HFFc6 (cell line): ENCODE measurements at regions not wholly inside any gene's neighbourhood (a gene's known extent, or its start where the extent isn't known, plus 50 kb on each side); places are given as distances from the start of the nearest gene placed in this dataset.

Experiments used
- DNase-seq: peaks from one replicate; pipeline ENCODE4 v3.0.0-alpha.2; 2018
- H3K27ac Mint-ChIP-seq: 2 replicates; pipeline ENCODE4 v1.8.0; 2020; ENCODE audit warnings: mild to moderate bottlenecking, mixed read lengths
- H3K27me3 Mint-ChIP-seq: 2 replicates; pipeline ENCODE4 v1.8.0; 2021; ENCODE audit warnings: mild to moderate bottlenecking, moderate library complexity, mixed read lengths; ENCODE audit not compliant: insufficient read depth
- H3K36me3 Mint-ChIP-seq: 2 replicates; pipeline ENCODE4 v1.8.0; 2021; ENCODE audit warnings: low read depth, mixed read lengths
- H3K4me1 Mint-ChIP-seq: 2 replicates; pipeline ENCODE4 v1.8.0; 2020; ENCODE audit warnings: low read depth, mixed read lengths
- H3K4me3 Mint-ChIP-seq: 2 replicates; pipeline ENCODE4 v1.8.0; 2020; ENCODE audit warnings: mild to moderate bottlenecking, moderate library complexity, mixed read lengths
- H3K9me3 Mint-ChIP-seq: 2 replicates; pipeline ENCODE4 v1.8.0; 2020; ENCODE audit warnings: mild to moderate bottlenecking, mixed read lengths
- TF ChIP-seq, protein P1 (sequence below): fragments of 200-600 bp; sonication (generic); IDR thresholded peaks from 2 replicates; pipeline ENCODE4 v1.5.0; 2021; ENCODE audit warnings: antibody characterized with exemption, mild to moderate bottlenecking

DNA sequence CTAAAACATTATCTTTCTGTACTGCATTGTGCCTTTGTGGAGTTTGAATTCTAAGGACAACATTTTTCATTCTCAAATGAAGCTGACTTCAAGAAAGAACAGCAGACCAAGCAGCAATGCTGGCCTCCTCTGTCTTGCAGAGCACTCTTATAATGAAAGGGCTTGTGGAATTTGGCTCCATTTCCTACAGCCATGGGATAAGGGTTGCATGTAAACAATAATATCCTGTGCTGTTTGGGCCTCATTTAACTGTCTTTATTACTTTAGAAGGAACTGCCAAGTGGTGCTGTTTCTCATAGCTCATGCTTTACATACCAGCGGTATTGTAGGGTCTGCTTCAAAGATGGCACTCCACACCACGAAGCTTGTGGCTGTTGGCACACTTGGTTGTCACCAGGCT is 111.4 kb upstream of the EOLA2 start:
- no peak for DNase-seq
- H3K27ac Mint-ChIP-seq: no peak overlapping the region
- H3K36me3 Mint-ChIP-seq: no peaks in the 10 kb centered on the region
- H3K9me3 Mint-ChIP-seq: no peaks in the 10 kb centered on the region; the same call in 1 of the 2 replicates
- TF ChIP-seq, protein P1, sequence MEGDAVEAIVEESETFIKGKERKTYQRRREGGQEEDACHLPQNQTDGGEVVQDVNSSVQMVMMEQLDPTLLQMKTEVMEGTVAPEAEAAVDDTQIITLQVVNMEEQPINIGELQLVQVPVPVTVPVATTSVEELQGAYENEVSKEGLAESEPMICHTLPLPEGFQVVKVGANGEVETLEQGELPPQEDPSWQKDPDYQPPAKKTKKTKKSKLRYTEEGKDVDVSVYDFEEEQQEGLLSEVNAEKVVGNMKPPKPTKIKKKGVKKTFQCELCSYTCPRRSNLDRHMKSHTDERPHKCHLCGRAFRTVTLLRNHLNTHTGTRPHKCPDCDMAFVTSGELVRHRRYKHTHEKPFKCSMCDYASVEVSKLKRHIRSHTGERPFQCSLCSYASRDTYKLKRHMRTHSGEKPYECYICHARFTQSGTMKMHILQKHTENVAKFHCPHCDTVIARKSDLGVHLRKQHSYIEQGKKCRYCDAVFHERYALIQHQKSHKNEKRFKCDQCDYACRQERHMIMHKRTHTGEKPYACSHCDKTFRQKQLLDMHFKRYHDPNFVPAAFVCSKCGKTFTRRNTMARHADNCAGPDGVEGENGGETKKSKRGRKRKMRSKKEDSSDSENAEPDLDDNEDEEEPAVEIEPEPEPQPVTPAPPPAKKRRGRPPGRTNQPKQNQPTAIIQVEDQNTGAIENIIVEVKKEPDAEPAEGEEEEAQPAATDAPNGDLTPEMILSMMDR: no peak
- peaks cover 33% of the 10 kb centered on the region for H3K4me1 Mint-ChIP-seq
- H3K4me3 Mint-ChIP-seq: no peak overlapping the region
- peaks cover 3% of the 10 kb centered on the region; the same call in 1 of the 2 replicates for H3K27me3 Mint-ChIP-seq

DNA sequence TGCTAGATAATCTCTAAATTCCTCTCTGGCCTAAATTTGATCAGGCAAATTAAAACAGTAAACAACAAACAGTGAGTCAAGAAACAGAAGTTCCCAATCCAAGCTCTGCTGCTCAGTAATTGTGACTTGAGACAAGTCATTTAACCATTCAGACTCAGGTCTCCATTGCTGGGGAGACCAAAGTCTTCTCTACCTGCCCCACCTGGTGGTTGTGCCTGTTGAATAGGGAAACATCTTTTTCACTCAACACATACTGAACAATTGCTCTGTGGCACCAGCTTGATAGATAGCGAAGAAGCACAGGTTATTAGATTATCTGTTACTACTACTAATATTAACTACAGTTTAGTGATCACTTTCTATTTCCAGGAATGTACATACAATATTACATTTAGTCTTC is 112.1 kb upstream of the EOLA2 start:
- H3K36me3 Mint-ChIP-seq: no peaks in the 10 kb centered on the region
- no peak overlapping the region for H3K4me3 Mint-ChIP-seq
- no peak overlapping the region for H3K27ac Mint-ChIP-seq
- TF ChIP-seq, protein P1: no peak
- no peaks in the 10 kb centered on the region; the same call in 1 of the 2 replicates for H3K9me3 Mint-ChIP-seq
- H3K4me1 Mint-ChIP-seq: peaks cover 25% of the 10 kb centered on the region
- H3K27me3 Mint-ChIP-seq: peaks cover 3% of the 10 kb centered on the region; the same call in 1 of the 2 replicates
- DNase-seq: no peak

DNA sequence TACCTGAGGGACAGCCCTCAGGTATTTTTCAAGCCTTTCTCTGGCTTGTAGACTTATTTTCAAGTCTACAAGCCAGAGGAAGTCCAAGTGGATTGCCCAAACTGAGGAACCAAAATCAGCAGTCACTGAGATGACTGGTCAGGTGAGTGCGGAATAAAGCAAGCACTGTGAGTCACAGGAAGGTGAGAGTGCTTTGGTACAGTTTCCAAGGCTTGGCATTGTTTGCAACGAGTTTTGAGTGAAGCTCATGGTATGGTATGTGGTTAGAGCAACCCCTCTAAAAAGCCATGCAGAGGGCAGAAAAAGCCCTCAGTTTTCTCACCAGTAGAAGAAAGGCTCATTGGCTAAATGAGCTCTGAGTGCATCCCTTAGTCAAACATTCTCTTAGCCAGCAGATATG is 112.8 kb upstream of the EOLA2 start:
- no peak overlapping the region for H3K4me3 Mint-ChIP-seq
- no peak for DNase-seq
- peaks cover 18% of the 10 kb centered on the region for H3K4me1 Mint-ChIP-seq
- TF ChIP-seq, protein P1: no peak
- no peak overlapping the region for H3K27ac Mint-ChIP-seq
- peaks cover 3% of the 10 kb centered on the region; the same call in 1 of the 2 replicates for H3K27me3 Mint-ChIP-seq
- no peaks in the 10 kb centered on the region for H3K36me3 Mint-ChIP-seq
- no peaks in the 10 kb centered on the region; the same call in 1 of the 2 replicates for H3K9me3 Mint-ChIP-seq

DNA sequence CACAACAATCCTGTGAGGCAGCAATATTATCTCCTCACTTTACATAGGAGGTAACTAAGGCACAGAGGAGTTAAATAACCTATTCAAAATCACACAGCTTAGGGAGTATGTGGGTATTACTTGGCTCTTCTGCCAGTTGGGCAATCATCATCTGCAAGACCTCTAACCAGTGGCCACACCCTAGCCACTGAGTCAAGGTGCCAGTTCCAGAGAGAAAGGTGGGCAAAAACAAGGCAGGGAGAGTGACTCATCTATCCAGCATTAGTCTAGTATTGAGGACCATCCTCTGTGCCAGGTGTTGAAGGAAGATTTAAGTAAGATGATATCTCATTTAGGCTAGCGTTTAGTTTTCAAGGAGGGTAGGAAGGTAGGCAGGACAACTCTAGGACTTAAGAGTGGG is 113.9 kb upstream of the EOLA2 start:
- TF ChIP-seq, protein P1: no peak
- Mint-ChIP-seq H3K4me1 (peaks cover 20% of the 10 kb centered on the region), H3K36me3 (no peaks in the 10 kb centered on the region), H3K27me3 (peaks cover 2% of the 10 kb centered on the region; the same call in 1 of the 2 replicates), H3K27ac (no peak overlapping the region), H3K4me3 (no peak overlapping the region), H3K9me3 (no peaks in the 10 kb centered on the region)
- DNase-seq: no peak

DNA sequence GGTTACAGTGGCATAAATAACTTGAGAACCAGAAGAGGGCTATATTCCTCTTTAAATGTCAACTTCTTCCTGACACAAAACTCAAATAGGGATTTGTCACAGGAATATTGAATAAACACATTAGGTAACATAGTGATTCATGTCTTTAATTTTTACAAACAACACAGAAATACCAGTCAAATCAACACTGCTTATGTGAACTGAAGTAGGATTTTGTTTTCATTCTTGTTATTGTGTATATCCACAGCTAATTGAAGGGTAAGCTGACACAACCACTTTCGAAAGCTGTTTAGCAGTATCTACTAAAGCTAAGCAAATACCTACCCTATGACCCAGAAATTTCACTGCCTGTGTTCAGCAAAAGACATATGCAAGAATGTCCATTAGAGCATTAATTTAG is 120.4 kb upstream of the EOLA2 start:
- no peak overlapping the region for H3K4me3 Mint-ChIP-seq

More for the DNA sequence above, 120.4 kb upstream of the EOLA2 start:
- H3K27ac Mint-ChIP-seq: no peak overlapping the region
- peaks cover 57% of the 10 kb centered on the region for H3K4me1 Mint-ChIP-seq
- DNase-seq: no peak
- TF ChIP-seq, protein P1: no peak
- H3K27me3 Mint-ChIP-seq: no peaks in the 10 kb centered on the region; the same call in 1 of the 2 replicates
- no peaks in the 10 kb centered on the region for H3K36me3 Mint-ChIP-seq
- no peaks in the 10 kb centered on the region for H3K9me3 Mint-ChIP-seq
